GM12864 (cell line): ENCODE measurements at regions not wholly inside any gene's neighbourhood (a gene's known extent, or its start where the extent isn't known, plus 50 kb on each side); places are given as distances from the start of the nearest gene placed in this dataset.

Experiments used
- DNase-seq: peaks from one replicate; pipeline ENCODE4 v3.0.0-alpha.2; 2011; ENCODE audit warnings: low read depth
- H3K4me3 ChIP-seq: 2 replicates; pipeline ENCODE4 v1.5.1; 2011; ENCODE audit warnings: mild to moderate bottlenecking, low read depth, low read length, control low read depth
- CTCF ChIP-seq: IDR thresholded peaks from 2 replicates; pipeline ENCODE4 v1.5.1; 2011; ENCODE audit warnings: low read depth, mild to moderate bottlenecking, moderate library complexity, low read length, control low read depth, inconsistent platforms; ENCODE audit errors: missing control alignments

GRCh38 chr1:187313115-187313514, 484.4 kb downstream of the PLA2G4A start:
- DNase-seq = no peak
- H3K4me3 ChIP-seq = no peak overlapping the region
- no peak for TF ChIP-seq CTCF

GRCh38 chr1:187326557-187326956, 497.8 kb downstream of the PLA2G4A start:
- no peak for TF ChIP-seq CTCF
- no peak for DNase-seq
- no peak overlapping the region for H3K4me3 ChIP-seq

GRCh38 chr1:187336441-187337168, 507.9 kb downstream of the PLA2G4A start:
- DNase-seq = no peak
- no peak for TF ChIP-seq CTCF
- H3K4me3 ChIP-seq = no peak overlapping the region

- no peak for DNase-seq
- H3K4me3 ChIP-seq = no peak overlapping the region
- no peak for TF ChIP-seq CTCF
Measured at GRCh38 chr1:187338762-187339412, 510.1 kb downstream of the PLA2G4A start.

GRCh38 chr1:187342495-187342894, 513.7 kb downstream of the PLA2G4A start:
- DNase-seq = no peak
- no peak overlapping the region for H3K4me3 ChIP-seq
- TF ChIP-seq CTCF = no peak

GRCh38 chr1:187374082-187374481, 545.3 kb downstream of the PLA2G4A start:
- no peak for TF ChIP-seq CTCF
- H3K4me3 ChIP-seq = no peak overlapping the region
- DNase-seq = no peak

GRCh38 chr1:187374742-187375141, 546.0 kb downstream of the PLA2G4A start:
- H3K4me3 ChIP-seq = no peak overlapping the region
- no peak for TF ChIP-seq CTCF

More at GRCh38 chr1:187374742-187375141, 546.0 kb downstream of the PLA2G4A start:
- no peak for DNase-seq
